Ovary (tissue), 3 donors: ENCODE measurements at regions not wholly inside any gene's neighbourhood (a gene's known extent, or its start where the extent isn't known, plus 50 kb on each side); places are given as distances from the start of the nearest gene placed in this dataset.

Experiments
- EP300 ChIP-seq: sonication (generic); formaldehyde crosslinking; IDR thresholded peaks from one replicate; pipeline ENCODE4 v1.6.1; 2017; ENCODE audit warnings: antibody characterized with exemption
- POLR2A ChIP-seq: fragments of 450-650 bp; IDR thresholded peaks from one replicate; pipeline ENCODE4 v1.6.1; 2017; ENCODE audit warnings: antibody characterized with exemption, mild to moderate bottlenecking, moderate library complexity
- TF ChIP-seq, protein P1 (sequence below), 3 donors: fragments of 450-650 bp in 2 of 3; fragments of 200-600 bp in 1 of 3; IDR thresholded peaks; one replicate each; pipeline versions ENCODE4 v1.5.1 to v1.8.0; 2016 to 2022; ENCODE audit warnings: antibody characterized with exemption in 3 of 3, mild to moderate bottlenecking in 1 of 3
- donor health status: DM: no; HTN: no; CAD: no.

DNA sequence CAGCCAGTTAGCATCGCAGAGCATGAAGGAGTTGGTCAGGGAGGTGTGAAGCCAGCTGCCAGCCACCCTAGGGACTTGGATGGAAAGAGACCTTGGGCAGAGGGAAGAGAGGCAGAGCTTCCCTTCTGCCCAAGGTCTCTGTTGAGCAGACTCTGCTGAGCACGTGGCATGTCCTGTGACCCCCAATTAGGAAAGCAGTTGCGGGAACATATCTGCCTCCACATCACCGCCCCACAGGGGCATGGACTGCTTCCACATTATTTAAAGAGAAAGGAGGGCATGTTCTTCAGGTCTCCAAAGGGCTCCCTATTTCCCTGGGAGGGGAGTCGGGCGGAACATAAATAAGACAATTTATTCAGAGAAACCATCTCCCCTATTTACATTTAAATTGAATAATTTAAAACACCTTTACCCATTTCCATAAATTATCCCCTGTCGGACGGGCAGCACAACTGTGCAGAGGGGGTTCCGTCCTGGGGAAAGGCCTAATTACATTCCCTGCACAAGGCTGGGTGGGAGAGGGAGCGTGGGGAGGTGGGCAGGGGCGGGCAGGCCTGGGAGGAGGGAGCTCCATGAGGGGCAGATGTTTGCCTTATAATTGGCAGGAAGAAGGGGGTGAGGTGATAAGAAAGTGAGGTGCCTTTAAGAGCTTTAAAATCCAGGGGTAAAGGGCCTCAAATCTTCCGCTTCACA lies 88.8 kb upstream of the THY1 start:
- TF ChIP-seq POLR2A (no peak), EP300 (no peak)
- TF ChIP-seq, protein P1, sequence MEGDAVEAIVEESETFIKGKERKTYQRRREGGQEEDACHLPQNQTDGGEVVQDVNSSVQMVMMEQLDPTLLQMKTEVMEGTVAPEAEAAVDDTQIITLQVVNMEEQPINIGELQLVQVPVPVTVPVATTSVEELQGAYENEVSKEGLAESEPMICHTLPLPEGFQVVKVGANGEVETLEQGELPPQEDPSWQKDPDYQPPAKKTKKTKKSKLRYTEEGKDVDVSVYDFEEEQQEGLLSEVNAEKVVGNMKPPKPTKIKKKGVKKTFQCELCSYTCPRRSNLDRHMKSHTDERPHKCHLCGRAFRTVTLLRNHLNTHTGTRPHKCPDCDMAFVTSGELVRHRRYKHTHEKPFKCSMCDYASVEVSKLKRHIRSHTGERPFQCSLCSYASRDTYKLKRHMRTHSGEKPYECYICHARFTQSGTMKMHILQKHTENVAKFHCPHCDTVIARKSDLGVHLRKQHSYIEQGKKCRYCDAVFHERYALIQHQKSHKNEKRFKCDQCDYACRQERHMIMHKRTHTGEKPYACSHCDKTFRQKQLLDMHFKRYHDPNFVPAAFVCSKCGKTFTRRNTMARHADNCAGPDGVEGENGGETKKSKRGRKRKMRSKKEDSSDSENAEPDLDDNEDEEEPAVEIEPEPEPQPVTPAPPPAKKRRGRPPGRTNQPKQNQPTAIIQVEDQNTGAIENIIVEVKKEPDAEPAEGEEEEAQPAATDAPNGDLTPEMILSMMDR (IDR thresholded peaks at IDR 0.05) = no peak
